ENCODE measurements at regions not wholly inside any gene's neighbourhood (a gene's known extent, or its start where the extent isn't known, plus 50 kb on each side); places are given as distances from the start of the nearest gene placed in this dataset.

DNA sequence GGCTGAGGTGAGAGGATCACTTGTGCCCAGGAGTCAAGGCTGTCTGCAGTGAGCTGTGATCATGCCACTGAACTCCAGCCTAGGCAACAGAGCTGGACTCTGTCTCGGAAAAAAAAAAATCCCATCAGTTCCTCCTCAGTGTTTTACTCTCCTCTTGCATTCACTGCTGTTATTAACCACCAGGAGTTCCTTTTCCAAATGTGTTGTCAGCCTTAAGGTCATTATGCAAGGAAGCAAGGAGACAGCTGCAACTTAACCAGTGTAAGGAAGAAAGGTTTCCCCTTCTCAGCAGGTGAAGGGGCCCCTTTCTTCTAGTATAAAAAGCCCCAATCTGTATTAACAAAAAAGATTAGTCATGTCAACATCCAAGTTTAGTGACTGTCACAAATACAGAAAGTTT lies 86.6 kb upstream of the LEP start (continued):
- TF ChIP-seq, protein P1, sequence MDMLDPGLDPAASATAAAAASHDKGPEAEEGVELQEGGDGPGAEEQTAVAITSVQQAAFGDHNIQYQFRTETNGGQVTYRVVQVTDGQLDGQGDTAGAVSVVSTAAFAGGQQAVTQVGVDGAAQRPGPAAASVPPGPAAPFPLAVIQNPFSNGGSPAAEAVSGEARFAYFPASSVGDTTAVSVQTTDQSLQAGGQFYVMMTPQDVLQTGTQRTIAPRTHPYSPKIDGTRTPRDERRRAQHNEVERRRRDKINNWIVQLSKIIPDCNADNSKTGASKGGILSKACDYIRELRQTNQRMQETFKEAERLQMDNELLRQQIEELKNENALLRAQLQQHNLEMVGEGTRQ (IDR thresholded peaks at IDR 0.05; ENCODE audit: borderline replicate concordance, low read depth, low read length), result no peak
- TF ChIP-seq POLR2AphosphoS5 (IDR thresholded peaks at IDR 0.05; ENCODE audit: low read depth, low read length), result no peak
- TF ChIP-seq MXI1 (IDR thresholded peaks at IDR 0.05; ENCODE audit: low read depth, low read length), result no peak
- TF ChIP-seq SIN3A (IDR thresholded peaks at IDR 0.05; ENCODE audit: borderline replicate concordance, low read depth, low read length), result no peak
- TF ChIP-seq, protein P2, sequence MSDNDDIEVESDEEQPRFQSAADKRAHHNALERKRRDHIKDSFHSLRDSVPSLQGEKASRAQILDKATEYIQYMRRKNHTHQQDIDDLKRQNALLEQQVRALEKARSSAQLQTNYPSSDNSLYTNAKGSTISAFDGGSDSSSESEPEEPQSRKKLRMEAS (IDR thresholded peaks at IDR 0.05; ENCODE audit: low read depth), result no peak
- no peak for TF ChIP-seq RFX5 (IDR thresholded peaks at IDR 0.05; ENCODE audit: low read length)

DNA sequence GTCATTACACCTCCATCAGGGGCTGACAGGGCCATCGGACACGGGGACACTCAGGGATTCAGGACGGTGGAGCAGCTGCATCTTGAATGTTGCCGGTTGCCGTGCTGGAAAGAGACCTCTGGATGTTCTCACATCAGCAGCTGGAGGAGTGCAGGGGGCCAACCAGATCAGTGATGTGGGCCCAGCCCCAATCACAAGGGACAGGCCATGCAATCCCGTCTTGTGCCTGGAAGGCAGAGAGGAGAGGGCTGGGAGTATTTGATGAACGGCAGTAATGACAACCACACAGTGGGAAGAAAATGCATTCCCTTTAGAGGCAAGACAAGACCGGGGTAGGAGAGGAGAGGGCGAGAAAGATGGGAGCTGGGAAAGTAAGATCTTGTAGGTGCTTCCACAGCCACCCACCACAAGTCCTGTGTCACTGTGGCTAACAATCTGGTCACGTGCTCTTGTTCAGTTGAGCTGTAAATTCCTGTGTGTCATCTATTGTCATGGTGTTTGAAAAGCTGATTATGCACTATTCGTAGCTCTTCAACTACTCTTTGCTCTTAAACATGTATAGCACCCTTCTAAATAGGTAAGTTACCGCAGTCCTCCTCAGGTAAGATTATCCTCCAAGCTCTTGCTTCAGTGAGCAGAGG lies 85.9 kb upstream of the LEP start:
- H3K4me2 ChIP-seq, result no peak overlapping the region
- peaks cover 0 to 2% of the 10 kb centered on the region in 2 experiments; a peak in 1 of 4 replicates for H3K4me1 ChIP-seq (ENCODE audit: control insufficient read depth in 1 of 2, insufficient read depth in 2 of 2, low read depth in 1 of 2, low read length in 1 of 2)
- no peak overlapping the region for H3K4me3 ChIP-seq (ENCODE audit: low read depth in 2 of 2, low read length in 1 of 2)
- CTCF ChIA-PET, result interaction anchor here (1.0 to 5.3 kb wide), 6 partner anchors 8 to 447 kb away, joined by 3 to 24 read pairs (median 4); no protein-coding TSS in a partner anchor
- TF ChIP-seq, protein P3, sequence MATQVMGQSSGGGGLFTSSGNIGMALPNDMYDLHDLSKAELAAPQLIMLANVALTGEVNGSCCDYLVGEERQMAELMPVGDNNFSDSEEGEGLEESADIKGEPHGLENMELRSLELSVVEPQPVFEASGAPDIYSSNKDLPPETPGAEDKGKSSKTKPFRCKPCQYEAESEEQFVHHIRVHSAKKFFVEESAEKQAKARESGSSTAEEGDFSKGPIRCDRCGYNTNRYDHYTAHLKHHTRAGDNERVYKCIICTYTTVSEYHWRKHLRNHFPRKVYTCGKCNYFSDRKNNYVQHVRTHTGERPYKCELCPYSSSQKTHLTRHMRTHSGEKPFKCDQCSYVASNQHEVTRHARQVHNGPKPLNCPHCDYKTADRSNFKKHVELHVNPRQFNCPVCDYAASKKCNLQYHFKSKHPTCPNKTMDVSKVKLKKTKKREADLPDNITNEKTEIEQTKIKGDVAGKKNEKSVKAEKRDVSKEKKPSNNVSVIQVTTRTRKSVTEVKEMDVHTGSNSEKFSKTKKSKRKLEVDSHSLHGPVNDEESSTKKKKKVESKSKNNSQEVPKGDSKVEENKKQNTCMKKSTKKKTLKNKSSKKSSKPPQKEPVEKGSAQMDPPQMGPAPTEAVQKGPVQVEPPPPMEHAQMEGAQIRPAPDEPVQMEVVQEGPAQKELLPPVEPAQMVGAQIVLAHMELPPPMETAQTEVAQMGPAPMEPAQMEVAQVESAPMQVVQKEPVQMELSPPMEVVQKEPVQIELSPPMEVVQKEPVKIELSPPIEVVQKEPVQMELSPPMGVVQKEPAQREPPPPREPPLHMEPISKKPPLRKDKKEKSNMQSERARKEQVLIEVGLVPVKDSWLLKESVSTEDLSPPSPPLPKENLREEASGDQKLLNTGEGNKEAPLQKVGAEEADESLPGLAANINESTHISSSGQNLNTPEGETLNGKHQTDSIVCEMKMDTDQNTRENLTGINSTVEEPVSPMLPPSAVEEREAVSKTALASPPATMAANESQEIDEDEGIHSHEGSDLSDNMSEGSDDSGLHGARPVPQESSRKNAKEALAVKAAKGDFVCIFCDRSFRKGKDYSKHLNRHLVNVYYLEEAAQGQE (IDR thresholded peaks at IDR 0.05; ENCODE audit: low read depth, low read length), result no peak
- TF ChIP-seq, protein P2 (IDR thresholded peaks at IDR 0.05; ENCODE audit: low read depth), result no peak
- TF ChIP-seq, protein P1 (IDR thresholded peaks at IDR 0.05; ENCODE audit: borderline replicate concordance, low read depth, low read length), result no peak
- TF ChIP-seq CHD2 (IDR thresholded peaks at IDR 0.05; ENCODE audit: low read length, partially characterized antibody) (no peak), FOXM1 (IDR thresholded peaks at IDR 0.05; ENCODE audit: low read depth) (no peak)
- TF ChIP-seq, protein P4, sequence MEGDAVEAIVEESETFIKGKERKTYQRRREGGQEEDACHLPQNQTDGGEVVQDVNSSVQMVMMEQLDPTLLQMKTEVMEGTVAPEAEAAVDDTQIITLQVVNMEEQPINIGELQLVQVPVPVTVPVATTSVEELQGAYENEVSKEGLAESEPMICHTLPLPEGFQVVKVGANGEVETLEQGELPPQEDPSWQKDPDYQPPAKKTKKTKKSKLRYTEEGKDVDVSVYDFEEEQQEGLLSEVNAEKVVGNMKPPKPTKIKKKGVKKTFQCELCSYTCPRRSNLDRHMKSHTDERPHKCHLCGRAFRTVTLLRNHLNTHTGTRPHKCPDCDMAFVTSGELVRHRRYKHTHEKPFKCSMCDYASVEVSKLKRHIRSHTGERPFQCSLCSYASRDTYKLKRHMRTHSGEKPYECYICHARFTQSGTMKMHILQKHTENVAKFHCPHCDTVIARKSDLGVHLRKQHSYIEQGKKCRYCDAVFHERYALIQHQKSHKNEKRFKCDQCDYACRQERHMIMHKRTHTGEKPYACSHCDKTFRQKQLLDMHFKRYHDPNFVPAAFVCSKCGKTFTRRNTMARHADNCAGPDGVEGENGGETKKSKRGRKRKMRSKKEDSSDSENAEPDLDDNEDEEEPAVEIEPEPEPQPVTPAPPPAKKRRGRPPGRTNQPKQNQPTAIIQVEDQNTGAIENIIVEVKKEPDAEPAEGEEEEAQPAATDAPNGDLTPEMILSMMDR (IDR thresholded peaks at IDR 0.05), result no peak
- TF ChIP-seq, protein P5, sequence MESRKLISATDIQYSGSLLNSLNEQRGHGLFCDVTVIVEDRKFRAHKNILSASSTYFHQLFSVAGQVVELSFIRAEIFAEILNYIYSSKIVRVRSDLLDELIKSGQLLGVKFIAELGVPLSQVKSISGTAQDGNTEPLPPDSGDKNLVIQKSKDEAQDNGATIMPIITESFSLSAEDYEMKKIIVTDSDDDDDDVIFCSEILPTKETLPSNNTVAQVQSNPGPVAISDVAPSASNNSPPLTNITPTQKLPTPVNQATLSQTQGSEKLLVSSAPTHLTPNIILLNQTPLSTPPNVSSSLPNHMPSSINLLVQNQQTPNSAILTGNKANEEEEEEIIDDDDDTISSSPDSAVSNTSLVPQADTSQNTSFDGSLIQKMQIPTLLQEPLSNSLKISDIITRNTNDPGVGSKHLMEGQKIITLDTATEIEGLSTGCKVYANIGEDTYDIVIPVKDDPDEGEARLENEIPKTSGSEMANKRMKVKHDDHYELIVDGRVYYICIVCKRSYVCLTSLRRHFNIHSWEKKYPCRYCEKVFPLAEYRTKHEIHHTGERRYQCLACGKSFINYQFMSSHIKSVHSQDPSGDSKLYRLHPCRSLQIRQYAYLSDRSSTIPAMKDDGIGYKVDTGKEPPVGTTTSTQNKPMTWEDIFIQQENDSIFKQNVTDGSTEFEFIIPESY (IDR thresholded peaks at IDR 0.05; ENCODE audit: borderline replicate concordance, low read depth), result no peak
- H3K27ac ChIP-seq (ENCODE audit: low read depth in 2 of 2, low read length in 1 of 2), result no peak overlapping the region
- H3K79me2 ChIP-seq (ENCODE audit: insufficient read depth), result no peaks in the 10 kb centered on the region
- WGBS (ENCODE audit: low lambda C conversion rate), result 63% methylated on average over 12 of the region's 12 CpGs
- no peaks in the 10 kb centered on the region for H4K20me1 ChIP-seq (ENCODE audit: insufficient read depth)
- no peak overlapping the region for H3K9ac ChIP-seq
- no peaks in the 10 kb centered on the region for H3K36me3 ChIP-seq (replicated peaks in 1 of 2; ENCODE audit: control insufficient read depth in 1 of 2, insufficient read depth in 2 of 2, low read length in 1 of 2)
- H3K9me3 ChIP-seq, result no peaks in the 10 kb centered on the region
- no peaks in the 10 kb centered on the region for H3K9me2 ChIP-seq
- no peaks in the 10 kb centered on the region for H3F3A ChIP-seq (replicated peaks; ENCODE audit: insufficient read depth)
- no peak overlapping the region for H2AFZ ChIP-seq (ENCODE audit: low read depth)
- H3K27me3 ChIP-seq (ENCODE audit: insufficient read depth), result peaks cover 23% of the 10 kb centered on the region; the same call in 1 of the 2 replicates
- POLR2A ChIA-PET, result no interaction called here
- no peak for DNase-seq
